ENCODE measurements at regions not wholly inside any gene's neighbourhood (a gene's known extent, or its start where the extent isn't known, plus 50 kb on each side); places are given as distances from the start of the nearest gene placed in this dataset.

DNA sequence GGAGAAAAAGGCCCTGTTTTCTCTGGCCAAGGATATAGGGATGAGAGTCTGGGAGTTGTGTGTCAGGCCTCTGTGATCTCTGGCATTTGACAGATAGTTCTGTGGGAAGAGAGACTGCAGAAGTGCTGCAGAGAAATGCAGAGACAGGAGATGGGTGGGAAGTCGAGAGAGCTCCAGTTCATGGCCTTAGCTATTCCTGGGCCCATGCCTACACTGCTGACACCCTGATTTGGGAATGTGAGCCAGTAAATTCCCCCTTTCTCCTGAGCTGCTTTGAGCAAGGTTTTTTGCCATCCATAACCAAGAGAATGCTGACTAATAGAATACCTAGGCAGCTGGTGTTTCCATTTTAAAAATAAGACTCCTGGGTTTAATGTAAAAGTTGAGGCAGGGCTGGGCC, 59.3 kb downstream of the EBLN2 start:
- intact Hi-C loops (cut with micrococcal nuclease; ENCODE audit: unreplicated experiment) = no loop called here
- ATAC-seq = no peak
- CTCF ChIA-PET = no interaction called here
- DNase-seq (ENCODE audit: low read depth, low spot score) = no peak
- Histone ChIP-seq H3K27ac (ENCODE audit: low read length) (no peak overlapping the region), H3K9me3 (ENCODE audit: control insufficient read depth, insufficient read depth, low read depth, low read length) (no peaks in the 10 kb centered on the region), H3K4me3 (ENCODE audit: low read depth in 2 of 2, low read length in 2 of 2) (no peak overlapping the region), H3K27me3 (ENCODE audit: control insufficient read depth, insufficient read depth, low read length) (no peaks in the 10 kb centered on the region; the same call in 1 of the 2 replicates), H3K36me3 (ENCODE audit: control insufficient read depth, insufficient read depth, low read length) (no peaks in the 10 kb centered on the region), H3K4me1 (ENCODE audit: control insufficient read depth, insufficient read depth, low read length) (no peaks in the 10 kb centered on the region)
- in situ Hi-C loops (cut with HindIII; ENCODE audit: low pct_unique_long_range_greater_than_20kb, low sequenced_read_pairs) = no loop called here
- BruUV-seq (replicated peaks) = no TSS peak
- no peak for TF ChIP-seq SIN3A (IDR thresholded peaks at IDR 0.05; ENCODE audit: borderline replicate concordance, insufficient read depth, low read depth, low read length)
- TF ChIP-seq, protein P1, sequence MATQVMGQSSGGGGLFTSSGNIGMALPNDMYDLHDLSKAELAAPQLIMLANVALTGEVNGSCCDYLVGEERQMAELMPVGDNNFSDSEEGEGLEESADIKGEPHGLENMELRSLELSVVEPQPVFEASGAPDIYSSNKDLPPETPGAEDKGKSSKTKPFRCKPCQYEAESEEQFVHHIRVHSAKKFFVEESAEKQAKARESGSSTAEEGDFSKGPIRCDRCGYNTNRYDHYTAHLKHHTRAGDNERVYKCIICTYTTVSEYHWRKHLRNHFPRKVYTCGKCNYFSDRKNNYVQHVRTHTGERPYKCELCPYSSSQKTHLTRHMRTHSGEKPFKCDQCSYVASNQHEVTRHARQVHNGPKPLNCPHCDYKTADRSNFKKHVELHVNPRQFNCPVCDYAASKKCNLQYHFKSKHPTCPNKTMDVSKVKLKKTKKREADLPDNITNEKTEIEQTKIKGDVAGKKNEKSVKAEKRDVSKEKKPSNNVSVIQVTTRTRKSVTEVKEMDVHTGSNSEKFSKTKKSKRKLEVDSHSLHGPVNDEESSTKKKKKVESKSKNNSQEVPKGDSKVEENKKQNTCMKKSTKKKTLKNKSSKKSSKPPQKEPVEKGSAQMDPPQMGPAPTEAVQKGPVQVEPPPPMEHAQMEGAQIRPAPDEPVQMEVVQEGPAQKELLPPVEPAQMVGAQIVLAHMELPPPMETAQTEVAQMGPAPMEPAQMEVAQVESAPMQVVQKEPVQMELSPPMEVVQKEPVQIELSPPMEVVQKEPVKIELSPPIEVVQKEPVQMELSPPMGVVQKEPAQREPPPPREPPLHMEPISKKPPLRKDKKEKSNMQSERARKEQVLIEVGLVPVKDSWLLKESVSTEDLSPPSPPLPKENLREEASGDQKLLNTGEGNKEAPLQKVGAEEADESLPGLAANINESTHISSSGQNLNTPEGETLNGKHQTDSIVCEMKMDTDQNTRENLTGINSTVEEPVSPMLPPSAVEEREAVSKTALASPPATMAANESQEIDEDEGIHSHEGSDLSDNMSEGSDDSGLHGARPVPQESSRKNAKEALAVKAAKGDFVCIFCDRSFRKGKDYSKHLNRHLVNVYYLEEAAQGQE (IDR thresholded peaks at IDR 0.05; ENCODE audit: insufficient read depth in 1 of 2, low read depth in 2 of 2, low read length in 1 of 2) = no peak
- no peak for TF ChIP-seq POLR2AphosphoS5 (IDR thresholded peaks at IDR 0.05; ENCODE audit: low read depth, low read length)
- TF ChIP-seq TCF7L2 (IDR thresholded peaks at IDR 0.05; ENCODE audit: low read depth, low read length) = no peak
- TF ChIP-seq, protein P2, sequence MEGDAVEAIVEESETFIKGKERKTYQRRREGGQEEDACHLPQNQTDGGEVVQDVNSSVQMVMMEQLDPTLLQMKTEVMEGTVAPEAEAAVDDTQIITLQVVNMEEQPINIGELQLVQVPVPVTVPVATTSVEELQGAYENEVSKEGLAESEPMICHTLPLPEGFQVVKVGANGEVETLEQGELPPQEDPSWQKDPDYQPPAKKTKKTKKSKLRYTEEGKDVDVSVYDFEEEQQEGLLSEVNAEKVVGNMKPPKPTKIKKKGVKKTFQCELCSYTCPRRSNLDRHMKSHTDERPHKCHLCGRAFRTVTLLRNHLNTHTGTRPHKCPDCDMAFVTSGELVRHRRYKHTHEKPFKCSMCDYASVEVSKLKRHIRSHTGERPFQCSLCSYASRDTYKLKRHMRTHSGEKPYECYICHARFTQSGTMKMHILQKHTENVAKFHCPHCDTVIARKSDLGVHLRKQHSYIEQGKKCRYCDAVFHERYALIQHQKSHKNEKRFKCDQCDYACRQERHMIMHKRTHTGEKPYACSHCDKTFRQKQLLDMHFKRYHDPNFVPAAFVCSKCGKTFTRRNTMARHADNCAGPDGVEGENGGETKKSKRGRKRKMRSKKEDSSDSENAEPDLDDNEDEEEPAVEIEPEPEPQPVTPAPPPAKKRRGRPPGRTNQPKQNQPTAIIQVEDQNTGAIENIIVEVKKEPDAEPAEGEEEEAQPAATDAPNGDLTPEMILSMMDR (IDR thresholded peaks at IDR 0.05) = no peak
- POLR2A ChIA-PET = no interaction called here

DNA sequence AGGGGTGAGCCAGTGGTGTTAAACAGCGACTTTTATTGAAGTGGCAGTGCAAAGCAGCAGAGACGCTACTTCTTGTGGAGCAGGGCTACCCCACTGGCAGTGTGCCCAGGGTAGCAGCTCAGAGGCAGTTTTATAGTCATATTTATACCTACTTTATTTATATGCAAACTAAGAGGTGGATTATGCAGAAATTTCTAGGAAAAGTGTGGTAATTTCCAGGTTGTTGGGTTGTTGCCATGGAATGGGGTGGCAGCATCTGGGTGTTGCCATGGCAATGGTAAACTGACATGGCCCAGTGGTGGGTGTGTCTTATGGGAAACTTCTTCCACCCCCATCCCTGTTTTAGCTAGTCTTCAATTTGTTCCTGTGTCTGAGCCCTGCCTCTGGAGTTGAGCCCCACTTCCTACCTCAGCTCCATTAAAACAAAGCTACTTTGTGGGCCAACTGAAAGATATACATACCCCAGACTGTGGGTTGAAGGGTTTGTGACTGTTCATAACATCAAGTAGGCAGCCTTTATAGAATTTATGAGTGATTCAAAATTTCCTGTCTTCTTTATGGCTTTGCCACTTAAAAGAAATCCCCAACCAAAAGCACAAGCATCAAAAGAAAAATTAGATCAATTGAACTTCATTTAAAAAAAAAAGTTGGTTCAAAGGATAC, 60.3 kb downstream of the EBLN2 start:
- intact Hi-C loops (cut with micrococcal nuclease; ENCODE audit: unreplicated experiment) (no loop called here), in situ Hi-C loops (cut with HindIII; ENCODE audit: low pct_unique_long_range_greater_than_20kb, low sequenced_read_pairs) (no loop called here)
- ATAC-seq (no peak), DNase-seq (ENCODE audit: low read depth, low spot score) (no peak)
- ChIA-PET CTCF (no interaction called here), POLR2A (no interaction called here)
- Histone ChIP-seq H3K36me3 (ENCODE audit: control insufficient read depth, insufficient read depth, low read length) (no peaks in the 10 kb centered on the region), H3K27me3 (ENCODE audit: control insufficient read depth, insufficient read depth, low read length) (no peaks in the 10 kb centered on the region; the same call in 1 of the 2 replicates), H3K27ac (ENCODE audit: low read length) (no peak overlapping the region), H3K4me1 (ENCODE audit: control insufficient read depth, insufficient read depth, low read length) (no peaks in the 10 kb centered on the region), H3K9me3 (ENCODE audit: control insufficient read depth, insufficient read depth, low read depth, low read length) (no peaks in the 10 kb centered on the region), H3K4me3 (ENCODE audit: low read depth in 2 of 2, low read length in 2 of 2) (no peak overlapping the region)
- TF ChIP-seq TCF7L2 (IDR thresholded peaks at IDR 0.05; ENCODE audit: low read depth, low read length) (no peak), SIN3A (IDR thresholded peaks at IDR 0.05; ENCODE audit: borderline replicate concordance, insufficient read depth, low read depth, low read length) (no peak)
- no TSS peak for BruUV-seq (replicated peaks)

DNA sequence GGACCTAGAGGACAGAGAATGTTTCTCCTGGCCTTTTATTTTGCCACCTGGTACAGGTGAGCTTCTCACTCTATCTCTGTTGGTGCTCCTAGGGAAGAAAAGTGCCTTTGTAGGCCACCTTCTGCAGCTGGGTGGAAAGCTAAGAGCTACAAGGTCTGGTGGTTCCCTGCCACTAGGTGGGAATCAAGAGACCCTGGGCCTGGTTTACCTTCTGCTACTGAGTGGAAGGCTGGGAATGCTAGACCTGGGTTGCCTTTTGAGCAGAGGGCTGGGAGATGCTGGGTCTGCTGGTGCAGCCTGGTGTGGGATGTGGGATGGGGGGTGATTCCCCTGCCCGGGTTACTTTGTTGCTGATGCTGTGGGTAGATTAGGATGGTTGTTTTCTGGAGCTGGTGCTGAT, 72.6 kb downstream of the EBLN2 start:
- TF ChIP-seq, protein P2 (IDR thresholded peaks at IDR 0.05) = no peak
- TF ChIP-seq TCF7L2 (IDR thresholded peaks at IDR 0.05; ENCODE audit: low read depth, low read length) (no peak), POLR2AphosphoS5 (IDR thresholded peaks at IDR 0.05; ENCODE audit: low read depth, low read length) (no peak), SIN3A (IDR thresholded peaks at IDR 0.05; ENCODE audit: borderline replicate concordance, insufficient read depth, low read depth, low read length) (no peak)
- TF ChIP-seq, protein P1 (IDR thresholded peaks at IDR 0.05; ENCODE audit: insufficient read depth in 1 of 2, low read depth in 2 of 2, low read length in 1 of 2) = no peak
- Histone ChIP-seq H3K4me3 (ENCODE audit: low read depth in 2 of 2, low read length in 2 of 2) (no peak overlapping the region), H3K27ac (ENCODE audit: low read length) (no peak overlapping the region), H3K36me3 (ENCODE audit: control insufficient read depth, insufficient read depth, low read length) (no peaks in the 10 kb centered on the region), H3K9me3 (ENCODE audit: control insufficient read depth, insufficient read depth, low read depth, low read length) (no peaks in the 10 kb centered on the region), H3K4me1 (ENCODE audit: control insufficient read depth, insufficient read depth, low read length) (no peaks in the 10 kb centered on the region), H3K27me3 (ENCODE audit: control insufficient read depth, insufficient read depth, low read length) (no peaks in the 10 kb centered on the region)
- no peak for ATAC-seq
- intact Hi-C loops (cut with micrococcal nuclease; ENCODE audit: unreplicated experiment) = no loop called here
- POLR2A ChIA-PET = no interaction called here
- no peak for DNase-seq (ENCODE audit: low read depth, low spot score)
- CTCF ChIA-PET = no interaction called here
- in situ Hi-C loops (cut with HindIII; ENCODE audit: low pct_unique_long_range_greater_than_20kb, low sequenced_read_pairs) = no loop called here
- BruUV-seq (replicated peaks) = no TSS peak

All from Panc1 (cell line).